C4-2B (cell line): ENCODE measurements at regions not wholly inside any gene's neighbourhood (a gene's known extent, or its start where the extent isn't known, plus 50 kb on each side); places are given as distances from the start of the nearest gene placed in this dataset.

Experiments used
- ZFX ChIP-seq: fragments of 450-650 bp; IDR thresholded peaks from 2 replicates; pipeline ENCODE4 v1.6.1; 2017
- TF ChIP-seq, protein P1 (sequence below): fragments of 450-650 bp; conservative IDR thresholded peaks from 2 replicates; pipeline ENCODE4 v1.5.1; 2017; ENCODE audit warnings: mild to moderate bottlenecking

DNA sequence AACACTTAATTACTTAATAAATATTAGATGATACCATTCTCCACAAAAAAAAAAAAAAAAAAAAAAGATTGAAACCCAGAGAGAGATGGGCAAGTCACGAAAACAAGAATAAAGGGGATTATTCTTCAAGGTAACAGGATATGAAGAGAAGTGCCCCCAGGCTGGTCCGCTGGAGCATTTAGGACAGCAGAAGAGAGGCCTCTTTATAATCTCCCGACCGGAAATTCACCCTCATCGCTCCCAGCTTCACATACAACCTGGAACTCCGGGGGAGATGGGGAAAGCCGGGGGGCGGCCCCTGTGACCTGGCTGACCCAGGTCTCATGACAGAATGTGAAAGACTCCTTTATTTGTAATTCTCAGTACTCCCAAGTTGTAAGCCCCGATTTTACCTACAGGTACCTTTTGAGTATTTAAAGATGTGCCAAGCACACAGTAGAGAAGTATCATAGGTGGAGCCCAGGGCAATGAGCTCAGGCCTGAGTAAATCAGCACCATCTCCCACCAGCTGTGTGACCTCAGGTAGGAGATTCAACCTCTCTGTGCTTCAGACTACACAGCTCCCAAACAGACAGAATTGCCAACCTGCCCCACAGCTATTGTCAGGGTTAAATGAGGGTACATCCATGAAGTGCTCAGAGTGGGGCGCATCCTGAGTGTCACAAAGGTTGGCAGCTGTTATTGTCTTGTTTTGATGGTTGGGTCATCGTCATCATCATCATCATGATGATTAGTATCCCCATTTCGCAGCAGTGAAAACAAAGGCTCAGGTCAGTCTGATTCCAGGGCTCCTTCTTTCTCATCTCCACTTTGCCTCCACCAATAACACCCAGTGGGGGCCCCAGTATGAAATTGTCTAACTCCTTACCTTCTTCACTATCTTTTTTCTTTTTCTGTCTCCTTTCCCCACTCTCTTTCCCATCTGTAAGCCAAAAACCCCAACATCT is 148.4 kb downstream of the PSMG1 start:
- TF ChIP-seq, protein P1, sequence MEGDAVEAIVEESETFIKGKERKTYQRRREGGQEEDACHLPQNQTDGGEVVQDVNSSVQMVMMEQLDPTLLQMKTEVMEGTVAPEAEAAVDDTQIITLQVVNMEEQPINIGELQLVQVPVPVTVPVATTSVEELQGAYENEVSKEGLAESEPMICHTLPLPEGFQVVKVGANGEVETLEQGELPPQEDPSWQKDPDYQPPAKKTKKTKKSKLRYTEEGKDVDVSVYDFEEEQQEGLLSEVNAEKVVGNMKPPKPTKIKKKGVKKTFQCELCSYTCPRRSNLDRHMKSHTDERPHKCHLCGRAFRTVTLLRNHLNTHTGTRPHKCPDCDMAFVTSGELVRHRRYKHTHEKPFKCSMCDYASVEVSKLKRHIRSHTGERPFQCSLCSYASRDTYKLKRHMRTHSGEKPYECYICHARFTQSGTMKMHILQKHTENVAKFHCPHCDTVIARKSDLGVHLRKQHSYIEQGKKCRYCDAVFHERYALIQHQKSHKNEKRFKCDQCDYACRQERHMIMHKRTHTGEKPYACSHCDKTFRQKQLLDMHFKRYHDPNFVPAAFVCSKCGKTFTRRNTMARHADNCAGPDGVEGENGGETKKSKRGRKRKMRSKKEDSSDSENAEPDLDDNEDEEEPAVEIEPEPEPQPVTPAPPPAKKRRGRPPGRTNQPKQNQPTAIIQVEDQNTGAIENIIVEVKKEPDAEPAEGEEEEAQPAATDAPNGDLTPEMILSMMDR, result no peak
- no peak for TF ChIP-seq ZFX
